K562 (cell line): ENCODE measurements at regions not wholly inside any gene's neighbourhood (a gene's known extent, or its start where the extent isn't known, plus 50 kb on each side); places are given as distances from the start of the nearest gene placed in this dataset.

Experiments
- C11orf30 ChIP-seq: fragments of 450-650 bp; IDR thresholded peaks from 2 replicates; pipeline ENCODE4 v1.6.1; 2016; ENCODE audit warnings: low read depth, mild to moderate bottlenecking
- CTCF ChIP-seq, 3 experiments: IDR thresholded peaks in 2 of 3; conservative IDR thresholded peaks in 1 of 3; 2 replicates each; pipeline ENCODE4 v1.5.1; 2011 to 2012; ENCODE audit warnings: low read length in 3 of 3, mild to moderate bottlenecking in 3 of 3, control low read depth in 2 of 3, improper control_type of control experiment in 1 of 3, inconsistent platforms in 1 of 3, low read depth in 1 of 3, mixed read lengths in 1 of 3, moderate library complexity in 1 of 3; ENCODE audit not compliant: insufficient read depth in 2 of 3
- EGR1 ChIP-seq: fragments of 450-650 bp; conservative IDR thresholded peaks from 2 replicates; pipeline ENCODE4 v1.6.1; 2017; ENCODE audit warnings: mild to moderate bottlenecking
- GTF2E2 ChIP-seq: fragments of 200-800 bp; sonication (Bioruptor generic); IDR thresholded peaks from 2 replicates; pipeline ENCODE4 v1.6.1; 2016; ENCODE audit warnings: missing genetic modification characterization, missing compliant biosample characterization
- HLTF ChIP-seq: fragments of 450-650 bp; IDR thresholded peaks from 2 replicates; pipeline ENCODE4 v1.6.1; 2016
- KAT2B ChIP-seq: IDR thresholded peaks from one replicate; pipeline ENCODE4 v1.6.1; 2012; ENCODE audit warnings: low read depth, mild to moderate bottlenecking, control low read depth, inconsistent platforms, low read length, moderate library complexity
- MAFF ChIP-seq: IDR thresholded peaks from 2 replicates; pipeline ENCODE4 v1.6.1; 2012; ENCODE audit warnings: low read length, improper control_type of control experiment
- MAFK ChIP-seq: IDR thresholded peaks from 2 replicates; pipeline ENCODE4 v1.6.1; 2011; ENCODE audit warnings: low read length, improper control_type of control experiment
- NFXL1 ChIP-seq: fragments of 450-650 bp; formaldehyde crosslinking; IDR thresholded peaks from 2 replicates; pipeline ENCODE4 v1.4.0; 2021; ENCODE audit warnings: mild to moderate bottlenecking
- PTBP1 ChIP-seq: fragments of 200-400 bp; formaldehyde crosslinking; IDR thresholded peaks from 2 replicates; pipeline ENCODE4 v1.6.1; 2017; ENCODE audit warnings: low read depth, low read length
- SMARCE1 ChIP-seq: fragments of 450-650 bp; IDR thresholded peaks from 2 replicates; pipeline ENCODE4 v1.7.1; 2016; ENCODE audit warnings: mild to moderate bottlenecking
- TAF1 ChIP-seq: IDR thresholded peaks from 2 replicates; pipeline ENCODE4 v1.6.1; 2011; ENCODE audit warnings: mild to moderate bottlenecking, low read length, moderate library complexity; ENCODE audit not compliant: insufficient read depth, control insufficient read depth, severe bottlenecking; ENCODE audit errors: extremely low read depth
- TFAM ChIP-seq: fragments of 250-450 bp; sonication (Bioruptor Pico); conservative IDR thresholded peaks from 2 replicates; pipeline ENCODE4 v1.5.0; 2021; ENCODE audit warnings: mild to moderate bottlenecking, moderate library complexity
- THRA ChIP-seq: fragments of 450-650 bp; IDR thresholded peaks from 2 replicates; pipeline ENCODE4 v1.6.1; 2017; ENCODE audit warnings: mild to moderate bottlenecking, moderate library complexity
- ZNF239 ChIP-seq: fragments of 250-450 bp; sonication (Bioruptor Pico); IDR thresholded peaks from 2 replicates; pipeline ENCODE4 v1.4.0; 2020; ENCODE audit warnings: mild to moderate bottlenecking
- ZNF41 ChIP-seq: fragments of 250-450 bp; sonication (Bioruptor Pico); conservative IDR thresholded peaks from 2 replicates; pipeline ENCODE4 v1.4.0; 2020; ENCODE audit warnings: mild to moderate bottlenecking
- ZNF584 ChIP-seq: fragments of 200-800 bp; sonication (Bioruptor generic); IDR thresholded peaks from 2 replicates; pipeline ENCODE4 v1.6.1; 2016; ENCODE audit warnings: low read depth, mild to moderate bottlenecking, missing genetic modification characterization, missing compliant biosample characterization
- TF ChIP-seq, protein P1 (sequence below): fragments of 250-450 bp; sonication (Bioruptor Pico); IDR thresholded peaks from 2 replicates; pipeline ENCODE4 v1.8.0; 2022; ENCODE audit warnings: moderate library complexity, mild to moderate bottlenecking, inconsistent platforms
- TF ChIP-seq, protein P2 (sequence below), 3 experiments: fragments of 200-800 bp in 1 of 3; sonication (Bioruptor generic) in 1 of 3; sonication (generic) in 1 of 3; formaldehyde crosslinking in 1 of 3; IDR thresholded peaks; 2 replicates each; pipeline versions ENCODE4 v1.6.1 to v1.8.0; 2016 to 2022; ENCODE audit warnings: mild to moderate bottlenecking in 2 of 3, missing compliant biosample characterization in 2 of 3, missing genetic modification characterization in 2 of 3, missing genetic modification reagents in 1 of 3
- TF ChIP-seq, protein P3 (sequence below), 2 experiments: IDR thresholded peaks; 2 replicates each; pipeline ENCODE4 v1.6.1; 2012; ENCODE audit warnings: improper control_type of control experiment in 2 of 2, low read depth in 2 of 2, low read length in 2 of 2, borderline replicate concordance in 1 of 2

DNA sequence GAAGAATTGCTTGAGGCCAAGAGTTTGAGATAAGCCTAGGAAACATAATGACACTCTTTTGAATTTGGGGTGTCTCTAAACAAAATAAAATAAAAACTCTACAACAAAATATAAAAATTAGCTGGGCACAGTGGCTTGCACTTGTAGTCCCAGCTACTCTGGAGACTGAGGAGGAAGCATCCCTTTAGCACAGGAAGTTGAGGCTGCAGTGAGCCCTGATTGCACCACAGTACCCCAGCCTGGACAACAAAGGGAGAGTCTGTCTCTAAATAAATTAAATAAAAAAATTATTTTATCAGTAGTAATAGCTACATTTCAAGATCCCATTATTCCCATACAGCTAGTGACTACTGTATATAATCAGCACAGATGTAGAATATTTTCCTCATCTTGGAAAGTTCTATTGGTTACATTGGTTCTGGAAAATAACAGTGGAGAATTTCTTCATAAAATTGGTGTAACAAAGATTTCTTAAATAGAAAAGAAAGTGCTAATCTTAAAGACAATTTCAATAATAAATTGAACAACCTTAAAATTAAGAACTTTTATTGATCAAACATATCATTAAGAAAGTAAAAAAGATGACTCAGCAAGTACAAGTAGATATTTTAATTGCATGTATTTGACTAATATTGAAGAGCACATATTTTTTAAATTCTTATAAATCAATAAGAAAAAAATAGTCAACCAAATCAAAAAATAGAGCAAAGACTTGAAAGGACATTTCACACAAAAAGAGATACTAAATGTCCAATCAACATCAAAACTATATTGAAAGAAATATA lies 90.4 kb upstream of the KYNU start (continued):
- TF ChIP-seq ZNF41 (CRISPR knock-in tag) (no peak), TFAM (CRISPR knock-in tag) (no peak), KAT2B (no peak), ZNF584 (CRISPR knock-in tag) (no peak), GTF2E2 (tag) (no peak), PTBP1 (no peak), SMARCE1 (no peak), THRA (no peak), EGR1 (no peak), NFXL1 (no peak), C11orf30 (peak; percentile 65), TAF1 (no peak), MAFK (peak; percentile 65; the same call in 1 of the 2 replicates), MAFF (peak; percentile 35; the same call in 1 of the 2 replicates), CTCF (IDR thresholded peaks at IDR 0.05 in 2 of 3, conservative IDR thresholded peaks at IDR 0.05 in 1 of 3; ENCODE audit: insufficient read depth in 2 of 3, low read depth in 1 of 3, low read length in 3 of 3) (no peak), ZNF239 (CRISPR knock-in tag) (no peak), HLTF (no peak)
- TF ChIP-seq, protein P1, sequence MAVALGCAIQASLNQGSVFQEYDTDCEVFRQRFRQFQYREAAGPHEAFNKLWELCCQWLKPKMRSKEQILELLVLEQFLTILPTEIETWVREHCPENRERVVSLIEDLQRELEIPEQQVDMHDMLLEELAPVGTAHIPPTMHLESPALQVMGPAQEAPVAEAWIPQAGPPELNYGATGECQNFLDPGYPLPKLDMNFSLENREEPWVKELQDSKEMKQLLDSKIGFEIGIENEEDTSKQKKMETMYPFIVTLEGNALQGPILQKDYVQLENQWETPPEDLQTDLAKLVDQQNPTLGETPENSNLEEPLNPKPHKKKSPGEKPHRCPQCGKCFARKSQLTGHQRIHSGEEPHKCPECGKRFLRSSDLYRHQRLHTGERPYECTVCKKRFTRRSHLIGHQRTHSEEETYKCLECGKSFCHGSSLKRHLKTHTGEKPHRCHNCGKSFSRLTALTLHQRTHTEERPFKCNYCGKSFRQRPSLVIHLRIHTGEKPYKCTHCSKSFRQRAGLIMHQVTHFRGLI (CRISPR knock-in tag) = no peak
- TF ChIP-seq, protein P2, sequence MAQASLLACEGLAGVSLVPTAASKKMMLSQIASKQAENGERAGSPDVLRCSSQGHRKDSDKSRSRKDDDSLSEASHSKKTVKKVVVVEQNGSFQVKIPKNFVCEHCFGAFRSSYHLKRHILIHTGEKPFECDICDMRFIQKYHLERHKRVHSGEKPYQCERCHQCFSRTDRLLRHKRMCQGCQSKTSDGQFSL (CRISPR knock-in tag; IDR thresholded peaks at IDR 0.05) = no peak
- TF ChIP-seq, protein P2 (tag; IDR thresholded peaks at IDR 0.05) = no peak
- TF ChIP-seq, protein P3, sequence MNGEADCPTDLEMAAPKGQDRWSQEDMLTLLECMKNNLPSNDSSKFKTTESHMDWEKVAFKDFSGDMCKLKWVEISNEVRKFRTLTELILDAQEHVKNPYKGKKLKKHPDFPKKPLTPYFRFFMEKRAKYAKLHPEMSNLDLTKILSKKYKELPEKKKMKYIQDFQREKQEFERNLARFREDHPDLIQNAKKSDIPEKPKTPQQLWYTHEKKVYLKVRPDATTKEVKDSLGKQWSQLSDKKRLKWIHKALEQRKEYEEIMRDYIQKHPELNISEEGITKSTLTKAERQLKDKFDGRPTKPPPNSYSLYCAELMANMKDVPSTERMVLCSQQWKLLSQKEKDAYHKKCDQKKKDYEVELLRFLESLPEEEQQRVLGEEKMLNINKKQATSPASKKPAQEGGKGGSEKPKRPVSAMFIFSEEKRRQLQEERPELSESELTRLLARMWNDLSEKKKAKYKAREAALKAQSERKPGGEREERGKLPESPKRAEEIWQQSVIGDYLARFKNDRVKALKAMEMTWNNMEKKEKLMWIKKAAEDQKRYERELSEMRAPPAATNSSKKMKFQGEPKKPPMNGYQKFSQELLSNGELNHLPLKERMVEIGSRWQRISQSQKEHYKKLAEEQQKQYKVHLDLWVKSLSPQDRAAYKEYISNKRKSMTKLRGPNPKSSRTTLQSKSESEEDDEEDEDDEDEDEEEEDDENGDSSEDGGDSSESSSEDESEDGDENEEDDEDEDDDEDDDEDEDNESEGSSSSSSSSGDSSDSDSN (IDR thresholded peaks at IDR 0.05; ENCODE audit: borderline replicate concordance in 1 of 2, low read depth in 2 of 2, low read length in 2 of 2) = no peak
